ENCODE measurements at regions not wholly inside any gene's neighbourhood (a gene's known extent, or its start where the extent isn't known, plus 50 kb on each side); places are given as distances from the start of the nearest gene placed in this dataset.

DNA sequence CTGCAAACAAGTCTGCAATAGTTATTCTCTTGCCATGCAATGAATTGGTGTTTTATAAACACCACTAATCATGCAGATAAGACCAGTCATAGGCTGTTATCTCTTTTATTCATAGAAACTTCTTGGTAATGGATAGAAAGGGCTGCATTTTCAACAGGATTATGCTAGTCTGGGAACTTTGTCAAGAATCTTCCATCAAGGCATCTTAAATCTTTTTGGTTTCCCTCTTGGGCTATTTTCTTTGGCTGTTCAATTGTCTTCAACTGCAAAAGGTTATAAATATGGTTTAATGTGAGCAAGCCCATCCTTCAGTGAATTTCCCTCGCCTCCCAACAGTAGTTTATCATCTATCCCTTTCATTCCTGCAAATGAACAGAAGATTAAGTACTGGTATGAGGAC is 59.0 kb upstream of the MINAR1 start:
- DNase-seq = no peak

DNA sequence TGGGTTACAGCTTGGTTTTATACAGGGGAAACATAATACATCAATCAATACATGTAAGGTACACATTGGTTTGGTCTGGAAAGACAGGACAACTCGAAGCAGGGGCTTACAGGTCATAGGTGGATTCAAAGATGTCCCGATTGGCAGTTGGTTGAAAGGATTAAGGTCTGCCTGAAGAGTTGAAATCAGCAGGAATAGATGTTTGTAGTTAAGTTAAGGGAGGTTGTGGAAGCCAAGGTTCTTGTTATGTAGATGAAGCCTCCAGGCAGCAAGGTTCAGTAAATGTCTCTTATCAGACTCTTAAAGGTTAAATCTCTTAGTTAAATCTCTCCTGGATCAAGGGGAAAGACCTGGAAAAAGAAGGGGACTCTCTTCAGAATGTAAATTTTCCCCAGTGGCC is 58.4 kb upstream of the MINAR1 start:
- no peak for DNase-seq

DNA sequence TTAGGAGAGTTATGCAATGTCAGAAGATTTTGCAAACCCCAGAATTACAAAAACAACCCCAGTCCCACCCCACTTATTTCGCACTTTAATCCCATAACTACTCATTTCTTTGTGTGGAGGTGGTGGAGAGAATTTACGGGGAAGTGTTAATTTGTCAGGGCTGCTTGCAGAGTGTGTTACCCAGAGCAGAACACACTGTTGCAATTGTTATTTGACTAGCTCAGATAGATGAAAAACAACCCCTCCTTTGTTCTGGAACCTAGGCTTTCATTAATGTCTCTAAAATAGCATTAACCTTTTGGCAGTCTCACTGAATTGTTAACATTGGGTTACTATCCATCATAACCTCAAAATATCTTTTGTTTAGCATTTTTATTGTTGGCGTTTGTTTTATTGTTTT is 55.8 kb upstream of the MINAR1 start:
- DNase-seq = no peak

DNA sequence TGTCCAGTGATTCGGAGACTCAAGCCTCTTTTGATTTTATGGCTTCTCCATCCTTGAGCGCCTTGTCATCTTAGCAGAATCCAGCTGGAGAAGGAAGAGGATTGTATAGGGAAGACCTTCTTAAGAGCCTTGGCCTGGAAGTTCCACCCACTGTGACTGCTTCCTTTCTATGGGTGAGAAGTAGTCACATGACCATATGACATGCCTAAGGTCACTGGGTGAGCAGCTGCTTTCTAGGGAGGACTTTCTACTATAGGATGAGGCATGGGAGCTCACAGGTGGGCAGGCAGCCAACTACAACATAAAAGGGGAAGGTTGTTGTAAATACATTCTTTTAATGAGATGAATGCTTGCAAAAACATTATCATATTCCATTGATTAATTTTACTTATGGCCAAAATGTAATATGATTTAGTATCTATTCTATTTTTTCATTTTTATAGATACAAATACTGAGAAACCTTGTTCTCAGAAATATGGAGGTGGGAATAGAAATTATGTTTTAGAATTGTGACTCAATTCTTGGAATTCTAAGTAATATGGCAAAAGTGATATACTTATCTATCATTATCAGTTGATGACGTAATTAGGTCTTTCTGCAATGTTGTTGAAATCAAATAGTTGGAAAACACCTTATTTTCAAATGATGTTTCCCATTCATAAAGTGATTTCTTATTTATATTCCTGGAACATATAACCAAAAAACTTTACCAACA is 53.6 kb upstream of the MINAR1 start:
- DNase-seq = no peak

DNA sequence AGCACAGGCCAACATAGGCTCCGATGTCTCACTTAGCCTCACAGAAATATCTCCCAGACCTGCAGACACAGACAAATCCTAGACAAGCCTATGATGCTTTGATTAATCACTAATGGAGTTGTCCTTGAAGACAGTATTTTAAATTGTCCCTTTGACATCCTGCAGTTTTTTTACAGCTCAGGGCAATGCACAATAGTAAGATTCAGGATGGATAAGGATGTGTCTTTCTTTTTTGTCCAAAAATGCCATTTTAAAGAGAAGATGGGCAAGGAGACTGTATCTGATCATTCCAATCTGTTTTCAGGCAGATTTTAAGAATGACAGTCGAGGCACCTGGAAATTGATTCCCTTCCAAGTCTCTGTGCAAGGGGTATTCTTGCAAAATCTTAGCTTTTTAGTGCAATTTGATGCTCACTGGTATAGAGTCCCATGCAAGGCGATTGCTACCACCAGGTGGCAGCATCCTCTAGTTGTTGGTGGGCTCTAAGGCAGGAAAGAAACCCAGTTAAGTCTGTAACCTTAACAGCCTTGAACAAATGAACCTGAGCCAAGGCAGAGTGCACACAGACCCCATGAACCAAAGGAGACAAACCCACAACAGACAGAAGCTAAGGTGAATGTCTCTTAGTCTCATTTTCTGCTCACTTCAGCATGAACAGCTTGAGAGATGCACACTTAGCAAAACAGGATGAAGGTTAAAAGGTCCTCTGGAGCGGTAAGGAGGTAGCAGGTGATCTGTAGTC is 51.2 kb upstream of the MINAR1 start:
- DNase-seq = peak; percentile 88

DNA sequence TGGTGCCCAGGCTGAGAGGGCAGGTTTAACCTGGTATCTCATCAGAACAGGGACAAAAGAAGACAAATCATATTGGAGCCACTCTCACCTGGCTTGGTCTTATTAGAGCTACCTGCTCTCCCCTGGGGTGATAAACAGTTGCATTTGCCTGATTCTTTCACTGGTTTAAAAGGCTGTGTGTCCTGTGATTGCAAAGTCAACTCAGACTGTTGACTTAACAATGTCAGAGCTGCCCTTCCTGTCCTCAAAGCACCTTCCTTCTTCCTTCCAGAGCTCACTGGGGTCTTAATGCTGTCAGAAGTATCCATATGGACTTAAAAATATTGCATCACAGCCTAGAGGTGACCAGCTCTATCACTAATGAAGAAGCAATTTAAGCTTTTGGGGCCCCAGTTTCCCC is 50.5 kb upstream of the MINAR1 start:
- no peak for DNase-seq

All from activated CD8-positive, alpha-beta memory T cell treated with anti-CD3 and anti-CD28 coated beads, Interleukin-2, amount 50 U/mL, for 48 hours (primary cell).